A549 (cell line): ENCODE measurements at regions not wholly inside any gene's neighbourhood (a gene's known extent, or its start where the extent isn't known, plus 50 kb on each side); places are given as distances from the start of the nearest gene placed in this dataset.

ENCODE experiments used
- ATAC-seq, 2 experiments: fragments of 200-7000 bp in 1 of 2; fragments of >200 bp in 1 of 2; cut with Nextera tagmentation in 1 of 2; cut with Tn5 transposase in 1 of 2; 3 replicates each; pipeline versions ENCODE4 v1.8.0 to v1.9.1; 2018 to 2020; ENCODE audit warnings: mild to moderate bottlenecking in 1 of 2, moderate library complexity in 1 of 2
- CTCF ChIA-PET: fragments of 300-600 bp; sonication (Branson Sonifier 250); formaldehyde crosslinking; extraction: SDS; loops from one replicate; lab custom pipeline; 2021; ENCODE audit warnings: antibody characterized with exemption, inconsistent platforms; lab: Yijun Ruan, JAX
- POLR2A ChIA-PET: fragments of 350-600 bp; formaldehyde crosslinking; extraction: SDS; loops from one replicate; lab custom pipeline; 2021; ENCODE audit warnings: antibody characterized with exemption, inconsistent platforms; lab: Yijun Ruan, JAX
- DNase-seq, 2 experiments: peaks; one replicate each; pipeline versions ENCODE4 v3.0.0 to v3.0.0-alpha.2; 2011 to 2016; ENCODE audit warnings: low read depth in 1 of 2, low spot score in 1 of 2
- FAIRE-seq: peaks from 2 replicates; lab custom pipeline; 2011; peaks lifted over from hg19 to GRCh38; lab: Jason Lieb, UNC
- H3K27ac ChIP-seq, 2 experiments: fragments of >200 bp; sonication (Bioruptor Twin); formaldehyde crosslinking; 3 replicates each; pipeline ENCODE4 v1.5.1; 2016 to 2017
- H3K4me1 ChIP-seq: fragments of >200 bp; sonication (Bioruptor Twin); formaldehyde crosslinking; 3 replicates; pipeline ENCODE4 v1.6.1; 2016
- H3K4me2 ChIP-seq: fragments of >200 bp; sonication (Bioruptor Twin); formaldehyde crosslinking; 3 replicates; pipeline ENCODE4 v1.6.1; 2016
- H3K4me3 ChIP-seq: fragments of >200 bp; sonication (Bioruptor Twin); formaldehyde crosslinking; 3 replicates; pipeline ENCODE4 v1.5.1; 2016
- H3K9me3 ChIP-seq: fragments of >200 bp; sonication (Bioruptor Twin); formaldehyde crosslinking; 3 replicates; pipeline ENCODE4 v1.6.1; 2016
- CBX2 ChIP-seq: fragments of 200-600 bp; sonication (generic); IDR thresholded peaks from 2 replicates; pipeline ENCODE4 v1.6.1; 2016; ENCODE audit warnings: low read depth, mild to moderate bottlenecking, borderline replicate concordance
- CBX8 ChIP-seq: fragments of 200-600 bp; sonication (generic); IDR thresholded peaks from 2 replicates; pipeline ENCODE4 v1.6.1; 2016
- CHD4 ChIP-seq: fragments of 200-600 bp; sonication (generic); IDR thresholded peaks from 2 replicates; pipeline ENCODE4 v1.6.1; 2016; ENCODE audit warnings: antibody characterized with exemption, mild to moderate bottlenecking, borderline replicate concordance
- EHF ChIP-seq: fragments of 250-450 bp; sonication (Bioruptor Pico); IDR thresholded peaks from 2 replicates; pipeline ENCODE4 v1.5.0; 2020; ENCODE audit warnings: mild to moderate bottlenecking
- EHMT2 ChIP-seq: fragments of 200-600 bp; sonication (generic); IDR thresholded peaks from 2 replicates; pipeline ENCODE4 v1.6.1; 2016; ENCODE audit warnings: antibody characterized with exemption, low read depth, mild to moderate bottlenecking, moderate library complexity
- EP300 ChIP-seq, 2 experiments: fragments of >200 bp; sonication (Bioruptor Twin); formaldehyde crosslinking; IDR thresholded peaks; 2 replicates in 1 of 2; 3 replicates in 1 of 2; pipeline ENCODE4 v1.6.1; 2016 to 2017
- ESRRA ChIP-seq: fragments of 150-350 bp; IDR thresholded peaks from 2 replicates; pipeline ENCODE4 v1.6.1; 2014; ENCODE audit warnings: mild to moderate bottlenecking, low read length, borderline replicate concordance
- FOSB ChIP-seq: fragments of 250-450 bp; sonication (Bioruptor Pico); IDR thresholded peaks from 2 replicates; pipeline ENCODE4 v1.5.0; 2020; ENCODE audit warnings: mild to moderate bottlenecking, moderate library complexity
- FOSL2 ChIP-seq, 2 experiments: fragments of 450-650 bp in 1 of 2; fragments of >200 bp in 1 of 2; sonication (Bioruptor Twin) in 1 of 2; formaldehyde crosslinking; IDR thresholded peaks; 2 replicates each; pipeline versions ENCODE4 v1.5.0 to v1.6.1; 2016 to 2020; ENCODE audit warnings: mild to moderate bottlenecking in 1 of 2, moderate library complexity in 1 of 2
- FOXS1 ChIP-seq: fragments of 250-450 bp; sonication (Bioruptor Pico); IDR thresholded peaks from 2 replicates; pipeline ENCODE4 v1.5.0; 2020; ENCODE audit warnings: mild to moderate bottlenecking, moderate library complexity
- HDAC2 ChIP-seq: fragments of 200-600 bp; sonication (generic); IDR thresholded peaks from 2 replicates; pipeline ENCODE4 v1.6.1; 2016
- HEYL ChIP-seq: fragments of 250-450 bp; sonication (Bioruptor Pico); IDR thresholded peaks from 2 replicates; pipeline ENCODE4 v1.8.0; 2021; ENCODE audit warnings: mild to moderate bottlenecking, moderate library complexity
- JUN ChIP-seq, 2 experiments: fragments of >200 bp; sonication (Bioruptor Twin); formaldehyde crosslinking; IDR thresholded peaks; 2 replicates in 1 of 2; 3 replicates in 1 of 2; pipeline ENCODE4 v1.6.1; 2016 to 2017
- MAFK ChIP-seq: fragments of 450-650 bp; IDR thresholded peaks from 2 replicates; pipeline ENCODE4 v1.6.1; 2014; ENCODE audit not compliant: partially characterized antibody
- MAZ ChIP-seq: fragments of 150-350 bp; IDR thresholded peaks from 2 replicates; pipeline ENCODE4 v1.6.1; 2014; ENCODE audit warnings: antibody characterized with exemption, low read depth, low read length, borderline replicate concordance
- MYC ChIP-seq: IDR thresholded peaks from 2 replicates; pipeline ENCODE4 v1.6.1; 2012; ENCODE audit warnings: mild to moderate bottlenecking, inconsistent platforms, low read length, improper control_type of control experiment, borderline replicate concordance
- PHF8 ChIP-seq: fragments of 200-600 bp; sonication (generic); IDR thresholded peaks from 2 replicates; pipeline ENCODE4 v1.6.1; 2016; ENCODE audit warnings: low read depth, mild to moderate bottlenecking, antibody characterized with exemption, moderate library complexity, borderline replicate concordance
- RFX5 ChIP-seq: fragments of 450-650 bp; IDR thresholded peaks from 2 replicates; pipeline ENCODE4 v1.7.1; 2014; ENCODE audit warnings: antibody characterized with exemption, mild to moderate bottlenecking, moderate library complexity
- SREBF2 ChIP-seq: fragments of 450-650 bp; IDR thresholded peaks from 2 replicates; pipeline ENCODE4 v1.6.1; 2014; ENCODE audit warnings: mild to moderate bottlenecking, moderate library complexity
- TFCP2L1 ChIP-seq: fragments of 250-450 bp; sonication (Bioruptor Pico); IDR thresholded peaks from 2 replicates; pipeline ENCODE4 v1.5.0; 2021; ENCODE audit warnings: mild to moderate bottlenecking
- ZSCAN20 ChIP-seq: fragments of 250-450 bp; sonication (Bioruptor Pico); IDR thresholded peaks from 2 replicates; pipeline ENCODE4 v1.8.0; 2022; ENCODE audit warnings: mild to moderate bottlenecking, moderate library complexity
- WGBS: methylation state at CpG from one replicate; pipeline ENCODE4 v1.1.6; 2017; ENCODE audit errors: missing lambda C conversion rate; 5-methylcytosine and 5-hydroxymethylcytosine counted together
- TF ChIP-seq, protein P1 (sequence below): fragments of 150-350 bp; IDR thresholded peaks from 2 replicates; pipeline ENCODE4 v1.6.1; 2014; ENCODE audit warnings: low read depth, mild to moderate bottlenecking, low read length
- TF ChIP-seq, protein P2 (sequence below): fragments of >200 bp; sonication (Bioruptor Twin); formaldehyde crosslinking; IDR thresholded peaks from 2 replicates; pipeline ENCODE4 v1.6.1; 2016
- TF ChIP-seq, protein P3 (sequence below): fragments of >200 bp; sonication (Bioruptor Twin); formaldehyde crosslinking; IDR thresholded peaks from 3 replicates; pipeline ENCODE4 v1.6.1; 2016
- TF ChIP-seq, protein P4 (sequence below): IDR thresholded peaks from 2 replicates; pipeline ENCODE4 v1.6.1; 2012; ENCODE audit warnings: low read depth, borderline replicate concordance

DNA sequence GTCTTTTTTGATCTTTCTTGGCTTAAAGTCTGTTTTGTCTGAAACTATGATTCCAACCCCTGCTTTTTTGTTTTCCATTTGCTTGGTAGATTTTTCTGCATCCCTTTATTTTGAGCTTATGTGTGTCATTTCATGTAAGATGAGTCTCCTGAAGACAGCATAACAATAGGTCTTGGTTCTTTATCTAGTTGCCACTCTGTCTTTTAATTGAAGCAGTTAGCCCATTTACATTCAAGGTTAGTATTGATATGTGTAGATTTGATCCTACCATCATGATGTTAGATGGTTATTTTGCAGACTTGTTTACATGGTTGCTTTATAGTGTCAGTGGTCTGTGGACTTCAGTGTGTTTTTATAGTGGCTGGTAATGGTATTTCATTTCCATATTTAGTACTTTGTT lies 1678.9 kb downstream of the PCDH9 start:
- TF ChIP-seq RFX5 = no peak
- TF ChIP-seq EHMT2 = no peak
- FAIRE-seq = no peak
- CTCF ChIA-PET = interaction anchor here (1.3 kb wide), 1 partner anchor 12 kb away, joined by 4 read pairs; no protein-coding TSS in a partner anchor

DNA sequence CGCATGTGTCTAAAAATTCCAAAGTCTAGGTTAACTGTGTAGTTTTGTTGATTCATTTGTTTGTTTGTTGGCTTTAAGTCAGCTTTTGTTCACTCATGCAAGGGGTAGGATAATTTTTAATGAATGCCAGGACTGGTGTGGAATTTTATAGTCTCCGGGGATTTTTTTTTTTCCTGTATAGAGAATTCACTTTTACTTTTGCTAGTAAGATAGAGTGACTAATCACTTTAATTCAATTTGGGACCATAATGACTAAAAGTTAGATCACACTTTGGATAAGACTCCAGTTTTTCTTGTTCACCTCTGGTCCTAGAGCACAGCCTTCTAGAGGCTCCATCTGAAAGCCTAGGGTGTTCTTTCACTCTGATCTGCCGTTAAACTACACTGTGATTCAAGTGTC lies 1690.0 kb downstream of the PCDH9 start:
- DNase-seq (no peak), FAIRE-seq (no peak)
- no peaks in the 10 kb centered on the region for H3K9me3 ChIP-seq
- POLR2A ChIA-PET = no interaction called here
- TF ChIP-seq FOSB = no peak
- TF ChIP-seq MAZ = no peak
- TF ChIP-seq CBX2 = no peak
- TF ChIP-seq CHD4 = no peak
- no peak for TF ChIP-seq HEYL (CRISPR knock-in tag)
- no peak for TF ChIP-seq ZSCAN20
- TF ChIP-seq SREBF2 = no peak
- TF ChIP-seq EP300 (IDR thresholded peaks at IDR 0.05) = no peak
- no peak for TF ChIP-seq CBX8
- TF ChIP-seq, all 56 proteins: peak for 0
- CTCF ChIA-PET = interaction anchor here (0.6 to 1.7 kb wide), 3 partner anchors 11 to 292 kb away, joined by 3 to 5 read pairs (median 4); no protein-coding TSS in a partner anchor
- no peaks in the 10 kb centered on the region for H3K4me1 ChIP-seq
- 29% methylated on average over 3 of the region's 3 CpGs for WGBS
- peak overlapping the region; percentile 44; the same call in 2 of the 3 replicates for H3K4me2 ChIP-seq
- H3K27ac ChIP-seq = no peak overlapping the region
- no peak for ATAC-seq
- H3K4me3 ChIP-seq = no peak overlapping the region

More for the DNA sequence above, 1678.9 kb downstream of the PCDH9 start:
- POLR2A ChIA-PET = no interaction called here
- no peak overlapping the region for H3K27ac ChIP-seq
- no peak overlapping the region for H3K4me2 ChIP-seq
- no peaks in the 10 kb centered on the region for H3K9me3 ChIP-seq
- no peaks in the 10 kb centered on the region for H3K4me1 ChIP-seq
- ATAC-seq = no peak
- no peak overlapping the region for H3K4me3 ChIP-seq
- no peak for DNase-seq

DNA sequence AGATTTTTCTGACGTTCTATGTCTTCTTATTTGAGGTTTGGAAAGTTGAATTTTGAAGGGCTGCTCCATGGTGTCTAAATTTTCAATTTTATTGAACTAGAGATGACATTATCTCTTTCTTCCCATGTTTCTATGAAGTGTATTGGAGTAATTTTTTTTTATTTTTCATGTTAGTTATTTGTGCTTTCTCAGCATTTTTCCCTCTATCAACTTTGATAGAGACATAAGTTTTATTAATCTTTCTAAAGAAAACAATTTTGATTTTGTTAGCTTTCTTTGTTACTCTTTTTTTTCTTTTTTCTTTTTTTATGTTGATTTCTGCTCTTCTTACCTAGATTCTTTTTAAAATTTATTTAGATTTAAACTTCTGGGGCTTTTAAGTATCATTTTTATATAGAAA lies 1694.8 kb downstream of the PCDH9 start:
- Histone ChIP-seq H3K27ac (no peak overlapping the region), H3K4me3 (no peak overlapping the region), H3K4me2 (no peak overlapping the region), H3K9me3 (no peaks in the 10 kb centered on the region), H3K4me1 (no peaks in the 10 kb centered on the region)
- ChIA-PET POLR2A (no interaction called here), CTCF (no interaction called here)
- FAIRE-seq = no peak
- no peak for DNase-seq
- WGBS = 50% methylated on average over 1 of the region's 1 CpG
- TF ChIP-seq MAZ = no peak
- no peak for TF ChIP-seq EP300 (IDR thresholded peaks at IDR 0.05)
- TF ChIP-seq MAFK = peak; percentile 71
- TF ChIP-seq MYC = no peak
- no peak for ATAC-seq

DNA sequence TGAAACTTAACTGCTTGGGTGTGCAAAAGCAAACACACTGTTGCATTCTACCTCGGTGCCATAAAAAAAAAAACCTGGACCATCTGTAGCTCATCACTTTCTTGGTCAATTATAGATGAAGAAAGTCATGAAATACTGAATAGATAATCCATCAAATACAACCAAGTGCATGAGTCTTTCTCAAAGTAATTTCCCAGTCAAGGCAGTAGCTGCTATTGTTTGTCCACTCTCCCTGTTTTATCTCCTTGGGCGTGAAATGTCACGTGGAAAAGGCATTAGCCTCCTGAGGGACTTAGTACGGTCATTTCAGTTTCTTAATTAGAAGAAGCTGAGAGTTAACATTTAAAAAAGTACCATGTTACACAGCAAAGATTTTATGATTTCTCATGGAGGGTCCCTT lies 1697.9 kb downstream of the PCDH9 start:
- 69% methylated on average over 4 of the region's 4 CpGs for WGBS
- no peak for DNase-seq
- H3K4me2 ChIP-seq = no peak overlapping the region
- POLR2A ChIA-PET = no interaction called here
- H3K4me1 ChIP-seq = no peaks in the 10 kb centered on the region
- FAIRE-seq = no peak
- no peak overlapping the region for H3K27ac ChIP-seq
- no peaks in the 10 kb centered on the region for H3K9me3 ChIP-seq
- H3K4me3 ChIP-seq = no peak overlapping the region
- no peak for ATAC-seq
- TF ChIP-seq, protein P1, sequence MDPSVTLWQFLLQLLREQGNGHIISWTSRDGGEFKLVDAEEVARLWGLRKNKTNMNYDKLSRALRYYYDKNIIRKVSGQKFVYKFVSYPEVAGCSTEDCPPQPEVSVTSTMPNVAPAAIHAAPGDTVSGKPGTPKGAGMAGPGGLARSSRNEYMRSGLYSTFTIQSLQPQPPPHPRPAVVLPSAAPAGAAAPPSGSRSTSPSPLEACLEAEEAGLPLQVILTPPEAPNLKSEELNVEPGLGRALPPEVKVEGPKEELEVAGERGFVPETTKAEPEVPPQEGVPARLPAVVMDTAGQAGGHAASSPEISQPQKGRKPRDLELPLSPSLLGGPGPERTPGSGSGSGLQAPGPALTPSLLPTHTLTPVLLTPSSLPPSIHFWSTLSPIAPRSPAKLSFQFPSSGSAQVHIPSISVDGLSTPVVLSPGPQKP = no peak
- no peak for TF ChIP-seq MAZ
- no peak for TF ChIP-seq HDAC2
- no peak for TF ChIP-seq PHF8
- TF ChIP-seq, protein P2, sequence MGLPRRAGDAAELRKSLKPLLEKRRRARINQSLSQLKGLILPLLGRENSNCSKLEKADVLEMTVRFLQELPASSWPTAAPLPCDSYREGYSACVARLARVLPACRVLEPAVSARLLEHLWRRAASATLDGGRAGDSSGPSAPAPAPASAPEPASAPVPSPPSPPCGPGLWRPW = no peak
- CTCF ChIA-PET = no interaction called here

DNA sequence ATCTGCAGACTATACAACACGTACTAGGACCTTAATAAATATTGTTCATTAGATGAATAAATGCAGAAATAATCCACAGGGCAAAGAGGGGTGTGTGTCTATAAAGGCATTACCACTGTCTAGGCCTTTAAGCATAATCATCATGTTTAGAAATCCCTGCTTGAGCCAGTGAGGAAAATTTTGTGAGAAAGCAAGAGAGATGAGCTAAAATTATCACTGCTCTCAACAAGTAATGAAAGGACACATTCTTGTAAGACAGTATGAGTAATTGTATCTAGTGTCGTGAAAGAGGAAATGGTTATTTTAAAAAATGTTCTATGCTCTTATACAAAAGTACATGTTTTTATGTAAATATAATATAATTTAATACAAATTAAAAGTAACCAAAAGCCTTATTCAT lies 1699.4 kb downstream of the PCDH9 start:
- ChIA-PET POLR2A (no interaction called here), CTCF (no interaction called here)
- DNase-seq = no peak
- no peak for FAIRE-seq
- Histone ChIP-seq H3K27ac (no peak overlapping the region), H3K9me3 (no peaks in the 10 kb centered on the region), H3K4me1 (no peaks in the 10 kb centered on the region), H3K4me3 (no peak overlapping the region), H3K4me2 (no peak overlapping the region)
- TF ChIP-seq HDAC2 (no peak), MYC (no peak), TFCP2L1 (CRISPR knock-in tag) (no peak), FOSL2 (IDR thresholded peaks at IDR 0.05) (no peak), FOSL2 (CRISPR knock-in tag; IDR thresholded peaks at IDR 0.05) (no peak), JUN (IDR thresholded peaks at IDR 0.05) (no peak), ESRRA (no peak), FOXS1 (no peak), EHF (no peak)
- TF ChIP-seq, protein P3, sequence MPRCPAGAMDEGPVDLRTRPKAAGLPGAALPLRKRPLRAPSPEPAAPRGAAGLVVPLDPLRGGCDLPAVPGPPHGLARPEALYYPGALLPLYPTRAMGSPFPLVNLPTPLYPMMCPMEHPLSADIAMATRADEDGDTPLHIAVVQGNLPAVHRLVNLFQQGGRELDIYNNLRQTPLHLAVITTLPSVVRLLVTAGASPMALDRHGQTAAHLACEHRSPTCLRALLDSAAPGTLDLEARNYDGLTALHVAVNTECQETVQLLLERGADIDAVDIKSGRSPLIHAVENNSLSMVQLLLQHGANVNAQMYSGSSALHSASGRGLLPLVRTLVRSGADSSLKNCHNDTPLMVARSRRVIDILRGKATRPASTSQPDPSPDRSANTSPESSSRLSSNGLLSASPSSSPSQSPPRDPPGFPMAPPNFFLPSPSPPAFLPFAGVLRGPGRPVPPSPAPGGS = no peak
- TF ChIP-seq, protein P4, sequence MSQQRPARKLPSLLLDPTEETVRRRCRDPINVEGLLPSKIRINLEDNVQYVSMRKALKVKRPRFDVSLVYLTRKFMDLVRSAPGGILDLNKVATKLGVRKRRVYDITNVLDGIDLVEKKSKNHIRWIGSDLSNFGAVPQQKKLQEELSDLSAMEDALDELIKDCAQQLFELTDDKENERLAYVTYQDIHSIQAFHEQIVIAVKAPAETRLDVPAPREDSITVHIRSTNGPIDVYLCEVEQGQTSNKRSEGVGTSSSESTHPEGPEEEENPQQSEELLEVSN = no peak
- TF ChIP-seq, protein P2 = no peak
- WGBS = 50% methylated on average over 2 of the region's 2 CpGs
- ATAC-seq = no peak
